ENCODE measurements at regions not wholly inside any gene's neighbourhood (a gene's known extent, or its start where the extent isn't known, plus 50 kb on each side); places are given as distances from the start of the nearest gene placed in this dataset.

DNA sequence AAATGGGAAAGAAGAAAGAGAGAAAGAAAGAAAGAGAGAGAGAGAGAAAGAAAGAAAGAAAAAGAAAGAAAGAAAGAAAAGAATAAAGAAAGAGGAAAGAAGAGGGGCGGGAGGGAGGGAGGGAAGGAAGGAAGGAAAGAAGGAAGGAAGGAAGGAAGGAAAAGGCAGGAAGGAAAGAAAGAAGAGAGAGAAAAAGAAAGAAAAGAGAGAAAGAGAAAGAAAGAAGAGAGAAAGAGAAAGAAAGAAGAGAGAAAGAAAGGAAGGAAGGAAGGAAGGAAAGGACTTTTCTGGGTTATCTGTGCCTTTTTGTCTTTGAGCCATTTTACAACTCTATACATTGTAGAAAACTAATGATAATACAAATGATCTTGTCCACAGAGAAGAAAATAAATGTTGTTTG, 136.6 kb upstream of the SMAD3 start (continued):
- TF ChIP-seq GABPB1 (CRISPR knock-in tag; IDR thresholded peaks at IDR 0.05) (no peak), ZNF416 (CRISPR knock-in tag; IDR thresholded peaks at IDR 0.05) (no peak), SOX15 (CRISPR knock-in tag; IDR thresholded peaks at IDR 0.05) (no peak), SMAD3 (CRISPR knock-in tag; IDR thresholded peaks at IDR 0.05; ENCODE audit: borderline replicate concordance) (no peak), MYBL2 (CRISPR knock-in tag; IDR thresholded peaks at IDR 0.05) (no peak)
- TF ChIP-seq, protein P1, sequence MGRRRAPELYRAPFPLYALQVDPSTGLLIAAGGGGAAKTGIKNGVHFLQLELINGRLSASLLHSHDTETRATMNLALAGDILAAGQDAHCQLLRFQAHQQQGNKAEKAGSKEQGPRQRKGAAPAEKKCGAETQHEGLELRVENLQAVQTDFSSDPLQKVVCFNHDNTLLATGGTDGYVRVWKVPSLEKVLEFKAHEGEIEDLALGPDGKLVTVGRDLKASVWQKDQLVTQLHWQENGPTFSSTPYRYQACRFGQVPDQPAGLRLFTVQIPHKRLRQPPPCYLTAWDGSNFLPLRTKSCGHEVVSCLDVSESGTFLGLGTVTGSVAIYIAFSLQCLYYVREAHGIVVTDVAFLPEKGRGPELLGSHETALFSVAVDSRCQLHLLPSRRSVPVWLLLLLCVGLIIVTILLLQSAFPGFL (CRISPR knock-in tag; IDR thresholded peaks at IDR 0.05; ENCODE audit: borderline replicate concordance), result no peak

DNA sequence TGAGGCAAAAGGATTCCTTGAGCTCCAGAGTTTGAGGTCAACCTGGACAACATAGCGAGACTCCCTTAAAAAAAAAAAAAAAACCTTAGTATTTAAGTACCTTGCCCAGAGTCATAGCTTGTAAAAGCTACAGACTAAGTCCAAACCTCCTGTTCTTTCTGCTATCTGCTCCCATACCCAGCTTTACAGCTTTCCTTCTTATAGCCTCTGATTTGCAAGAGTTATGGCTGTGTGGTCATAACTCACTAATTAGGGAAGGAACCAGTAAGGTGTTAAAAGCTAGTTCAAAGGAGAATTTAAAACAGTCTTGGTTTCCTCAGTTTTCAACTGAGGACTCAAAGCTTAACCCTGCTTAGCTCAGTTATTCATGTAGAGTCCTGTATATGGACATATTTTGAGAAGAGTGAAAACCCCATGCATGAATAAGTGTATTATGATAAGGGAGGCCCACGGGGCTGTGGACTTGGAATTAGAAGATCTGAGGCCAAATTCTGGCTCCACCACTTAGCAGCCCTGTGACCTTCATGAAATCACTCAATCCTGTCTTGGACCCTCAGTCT, 135.5 kb upstream of the SMAD3 start:
- no peak for DNase-seq (ENCODE audit: low spot score)
- ChIA-PET POLR2A (no interaction called here), CTCF (interaction anchor here (0.6 to 1.4 kb wide), 2 partner anchors 16 to 85 kb away, joined by 3 to 4 read pairs; no protein-coding TSS in a partner anchor)
- no peak for ATAC-seq
- Mint-ChIP-seq H3K36me3 (peaks cover 28% of the 10 kb centered on the region), H3K4me1 (peaks cover 26% of the 10 kb centered on the region), H3K9me3 (peaks cover 28% of the 10 kb centered on the region), H3K27me3 (ENCODE audit: low read depth) (no peaks in the 10 kb centered on the region), H3K4me3 (no peak overlapping the region), H3K27ac (no peak overlapping the region)
- TF ChIP-seq JUN (CRISPR knock-in tag; IDR thresholded peaks at IDR 0.05) (no peak), NR2C2 (CRISPR knock-in tag; IDR thresholded peaks at IDR 0.05) (no peak), NFE2L1 (CRISPR knock-in tag; IDR thresholded peaks at IDR 0.05) (no peak), RORB (CRISPR knock-in tag; IDR thresholded peaks at IDR 0.05) (no peak)
- TF ChIP-seq, protein P2, sequence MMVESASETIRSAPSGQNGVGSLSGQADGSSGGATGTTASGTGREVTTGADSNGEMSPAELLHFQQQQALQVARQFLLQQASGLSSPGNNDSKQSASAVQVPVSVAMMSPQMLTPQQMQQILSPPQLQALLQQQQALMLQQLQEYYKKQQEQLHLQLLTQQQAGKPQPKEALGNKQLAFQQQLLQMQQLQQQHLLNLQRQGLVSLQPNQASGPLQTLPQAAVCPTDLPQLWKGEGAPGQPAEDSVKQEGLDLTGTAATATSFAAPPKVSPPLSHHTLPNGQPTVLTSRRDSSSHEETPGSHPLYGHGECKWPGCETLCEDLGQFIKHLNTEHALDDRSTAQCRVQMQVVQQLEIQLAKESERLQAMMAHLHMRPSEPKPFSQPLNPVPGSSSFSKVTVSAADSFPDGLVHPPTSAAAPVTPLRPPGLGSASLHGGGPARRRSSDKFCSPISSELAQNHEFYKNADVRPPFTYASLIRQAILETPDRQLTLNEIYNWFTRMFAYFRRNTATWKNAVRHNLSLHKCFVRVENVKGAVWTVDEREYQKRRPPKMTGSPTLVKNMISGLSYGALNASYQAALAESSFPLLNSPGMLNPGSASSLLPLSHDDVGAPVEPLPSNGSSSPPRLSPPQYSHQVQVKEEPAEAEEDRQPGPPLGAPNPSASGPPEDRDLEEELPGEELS (CRISPR knock-in tag; IDR thresholded peaks at IDR 0.05), result no peak
- TF ChIP-seq, protein P3, sequence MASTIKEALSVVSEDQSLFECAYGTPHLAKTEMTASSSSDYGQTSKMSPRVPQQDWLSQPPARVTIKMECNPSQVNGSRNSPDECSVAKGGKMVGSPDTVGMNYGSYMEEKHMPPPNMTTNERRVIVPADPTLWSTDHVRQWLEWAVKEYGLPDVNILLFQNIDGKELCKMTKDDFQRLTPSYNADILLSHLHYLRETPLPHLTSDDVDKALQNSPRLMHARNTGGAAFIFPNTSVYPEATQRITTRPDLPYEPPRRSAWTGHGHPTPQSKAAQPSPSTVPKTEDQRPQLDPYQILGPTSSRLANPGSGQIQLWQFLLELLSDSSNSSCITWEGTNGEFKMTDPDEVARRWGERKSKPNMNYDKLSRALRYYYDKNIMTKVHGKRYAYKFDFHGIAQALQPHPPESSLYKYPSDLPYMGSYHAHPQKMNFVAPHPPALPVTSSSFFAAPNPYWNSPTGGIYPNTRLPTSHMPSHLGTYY (CRISPR knock-in tag; IDR thresholded peaks at IDR 0.05), result no peak
- TF ChIP-seq, protein P4, sequence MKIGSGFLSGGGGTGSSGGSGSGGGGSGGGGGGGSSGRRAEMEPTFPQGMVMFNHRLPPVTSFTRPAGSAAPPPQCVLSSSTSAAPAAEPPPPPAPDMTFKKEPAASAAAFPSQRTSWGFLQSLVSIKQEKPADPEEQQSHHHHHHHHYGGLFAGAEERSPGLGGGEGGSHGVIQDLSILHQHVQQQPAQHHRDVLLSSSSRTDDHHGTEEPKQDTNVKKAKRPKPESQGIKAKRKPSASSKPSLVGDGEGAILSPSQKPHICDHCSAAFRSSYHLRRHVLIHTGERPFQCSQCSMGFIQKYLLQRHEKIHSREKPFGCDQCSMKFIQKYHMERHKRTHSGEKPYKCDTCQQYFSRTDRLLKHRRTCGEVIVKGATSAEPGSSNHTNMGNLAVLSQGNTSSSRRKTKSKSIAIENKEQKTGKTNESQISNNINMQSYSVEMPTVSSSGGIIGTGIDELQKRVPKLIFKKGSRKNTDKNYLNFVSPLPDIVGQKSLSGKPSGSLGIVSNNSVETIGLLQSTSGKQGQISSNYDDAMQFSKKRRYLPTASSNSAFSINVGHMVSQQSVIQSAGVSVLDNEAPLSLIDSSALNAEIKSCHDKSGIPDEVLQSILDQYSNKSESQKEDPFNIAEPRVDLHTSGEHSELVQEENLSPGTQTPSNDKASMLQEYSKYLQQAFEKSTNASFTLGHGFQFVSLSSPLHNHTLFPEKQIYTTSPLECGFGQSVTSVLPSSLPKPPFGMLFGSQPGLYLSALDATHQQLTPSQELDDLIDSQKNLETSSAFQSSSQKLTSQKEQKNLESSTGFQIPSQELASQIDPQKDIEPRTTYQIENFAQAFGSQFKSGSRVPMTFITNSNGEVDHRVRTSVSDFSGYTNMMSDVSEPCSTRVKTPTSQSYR (CRISPR knock-in tag; IDR thresholded peaks at IDR 0.05), result no peak
- TF ChIP-seq, protein P5, sequence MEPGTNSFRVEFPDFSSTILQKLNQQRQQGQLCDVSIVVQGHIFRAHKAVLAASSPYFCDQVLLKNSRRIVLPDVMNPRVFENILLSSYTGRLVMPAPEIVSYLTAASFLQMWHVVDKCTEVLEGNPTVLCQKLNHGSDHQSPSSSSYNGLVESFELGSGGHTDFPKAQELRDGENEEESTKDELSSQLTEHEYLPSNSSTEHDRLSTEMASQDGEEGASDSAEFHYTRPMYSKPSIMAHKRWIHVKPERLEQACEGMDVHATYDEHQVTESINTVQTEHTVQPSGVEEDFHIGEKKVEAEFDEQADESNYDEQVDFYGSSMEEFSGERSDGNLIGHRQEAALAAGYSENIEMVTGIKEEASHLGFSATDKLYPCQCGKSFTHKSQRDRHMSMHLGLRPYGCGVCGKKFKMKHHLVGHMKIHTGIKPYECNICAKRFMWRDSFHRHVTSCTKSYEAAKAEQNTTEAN (CRISPR knock-in tag; IDR thresholded peaks at IDR 0.05), result no peak
